ENCODE measurements at regions not wholly inside any gene's neighbourhood (a gene's known extent, or its start where the extent isn't known, plus 50 kb on each side); places are given as distances from the start of the nearest gene placed in this dataset.
"Not testable (repeated sequence)": the region's sequence is repeated elsewhere in the genome, so short reads cannot be mapped to it uniquely, and the experiment has no call there.

- no peak for DNase-seq
These were observed 139.3 kb upstream of the ALDH1B1 start for GRCh38 chr9:38253200-38253599.

GRCh38 chr9:38251036-38251860 lies 141.3 kb upstream of the ALDH1B1 start:
- DNase-seq = no peak

DNA sequence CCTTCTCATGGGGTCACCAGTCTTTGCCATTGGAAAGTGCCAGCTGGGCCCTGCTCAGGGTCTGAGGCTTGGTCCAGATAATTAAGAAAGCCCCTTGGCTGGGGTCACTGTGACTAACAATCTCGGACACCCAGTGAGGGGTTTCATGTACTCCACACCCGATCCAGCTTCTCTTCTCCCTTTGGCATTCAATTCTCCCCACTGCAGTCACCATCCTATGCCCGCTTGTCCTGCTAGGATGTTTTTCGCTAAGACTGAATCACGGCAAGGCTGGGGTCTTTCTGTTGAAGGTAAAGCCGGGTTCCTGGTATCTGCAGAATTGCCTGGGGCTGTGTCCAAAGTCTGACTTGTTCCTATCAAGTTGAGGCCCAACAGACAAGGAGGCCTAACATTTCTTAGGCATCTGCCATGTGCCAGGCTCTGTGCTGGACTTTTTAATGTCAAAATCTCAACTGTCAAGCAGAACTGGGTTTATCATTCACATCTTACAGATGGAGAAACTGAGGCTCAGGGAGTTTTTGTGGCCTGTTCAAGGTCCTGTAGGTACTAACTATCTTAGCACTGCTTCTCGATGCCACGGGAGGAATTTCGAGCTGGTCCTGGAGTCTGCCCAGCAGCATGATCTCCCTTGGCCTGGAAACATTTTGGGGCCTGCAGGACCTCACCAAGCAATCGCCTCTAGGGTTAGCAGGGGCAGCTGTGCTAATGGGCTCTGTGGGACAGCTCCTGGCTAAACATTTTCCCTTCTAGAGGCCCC lies 142.0 kb upstream of the ALDH1B1 start:
- no peak for DNase-seq

DNA sequence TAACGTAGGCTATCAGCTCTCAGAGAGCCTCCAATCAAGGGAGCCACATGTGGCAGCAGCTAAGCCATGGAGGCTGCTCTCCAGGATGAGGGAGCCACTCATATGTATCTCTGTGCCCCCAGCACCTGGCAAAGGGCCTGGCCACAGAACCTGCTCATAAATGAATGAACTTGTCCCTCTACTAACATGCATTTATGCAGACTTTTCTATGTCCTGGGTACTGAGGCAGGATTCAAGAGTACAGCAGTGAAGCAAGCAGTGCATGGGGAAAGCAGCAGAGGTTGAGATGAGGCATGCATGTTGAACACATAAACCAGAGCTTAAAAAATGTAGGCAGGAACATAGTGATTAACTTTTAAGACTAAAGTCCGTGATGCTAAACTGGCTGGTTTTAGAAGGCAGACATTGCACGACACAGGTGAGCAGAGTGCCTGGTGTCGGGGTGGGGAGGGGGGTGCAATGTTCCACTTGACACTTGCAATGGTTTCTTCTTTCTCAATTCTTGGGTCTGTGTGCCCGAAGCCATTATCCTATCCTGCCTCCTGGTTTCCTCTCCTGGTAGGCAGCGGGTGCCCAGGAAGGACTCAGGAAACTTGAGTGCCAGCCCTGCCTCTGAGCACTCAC lies 142.8 kb upstream of the ALDH1B1 start:
- no peak for DNase-seq

DNA sequence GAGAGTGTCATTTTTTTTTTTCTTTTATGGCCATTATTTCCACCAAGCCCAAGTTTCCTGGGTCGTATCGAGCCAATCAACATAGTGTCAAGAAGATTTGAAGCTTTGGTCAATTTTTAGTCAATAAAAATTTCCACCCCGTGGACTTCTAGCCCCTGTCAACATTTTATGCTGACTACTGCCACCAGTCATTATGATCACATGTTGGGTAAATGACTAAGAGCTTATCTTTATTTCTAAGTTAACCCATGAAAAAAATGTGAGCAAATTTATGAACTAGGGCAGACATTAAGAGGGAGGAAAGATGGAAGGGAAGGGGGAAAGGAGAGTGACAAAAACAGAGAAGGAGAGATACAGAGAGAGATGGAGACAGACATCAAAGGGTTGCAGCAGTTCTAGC lies 143.5 kb upstream of the ALDH1B1 start:
- no peak for DNase-seq

- DNase-seq = no peak
These were observed 145.7 kb upstream of the ALDH1B1 start for GRCh38 chr9:38246833-38247232.

- no peak for DNase-seq
These were observed 147.5 kb upstream of the ALDH1B1 start for GRCh38 chr9:38244971-38245370.

DNA sequence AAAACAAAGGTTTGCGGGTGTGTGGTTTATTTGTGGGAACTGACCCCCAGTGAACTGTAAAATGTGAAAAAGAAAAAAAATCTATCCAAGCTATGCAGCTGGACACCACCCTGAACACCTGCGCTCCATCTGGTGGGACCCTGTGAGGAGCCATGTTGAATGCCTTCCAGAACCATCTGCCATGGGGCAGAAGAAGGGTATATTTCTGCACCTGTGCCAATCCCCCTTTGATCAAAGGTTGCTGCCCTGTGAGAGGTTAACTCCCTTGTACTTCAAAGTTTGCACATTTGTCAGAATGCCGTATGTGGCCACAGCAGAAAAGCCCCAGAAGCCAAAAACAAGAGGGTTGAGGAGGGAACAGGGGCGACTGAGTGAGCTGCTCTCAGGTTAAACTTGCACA lies 148.5 kb upstream of the ALDH1B1 start:
- DNase-seq = no peak

DNA sequence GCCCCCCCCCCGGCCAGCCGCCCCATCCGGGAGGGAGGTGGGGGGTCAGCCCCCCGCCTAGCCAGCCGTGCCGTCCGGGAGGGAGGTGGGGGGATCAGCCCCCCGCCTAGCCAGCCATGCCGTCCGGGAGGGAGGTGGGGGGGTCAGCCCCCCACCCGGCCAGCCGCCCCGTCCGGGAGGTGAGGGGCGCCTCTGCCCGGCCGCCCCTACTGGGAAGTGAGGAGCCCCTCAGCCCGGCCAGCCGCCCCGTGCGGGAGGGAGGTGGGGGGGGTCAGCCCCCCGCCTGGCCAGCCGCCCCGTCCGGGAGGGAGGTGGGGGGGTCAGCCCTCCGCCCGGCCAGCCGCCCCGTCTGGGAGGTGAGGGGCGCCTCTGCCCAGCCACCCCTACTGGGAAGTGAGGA lies 150.4 kb upstream of the ALDH1B1 start:
- DNase-seq = not testable (repeated sequence)

GRCh38 chr9:38240051-38240450 lies 152.5 kb upstream of the ALDH1B1 start:
- DNase-seq = no peak

DNA sequence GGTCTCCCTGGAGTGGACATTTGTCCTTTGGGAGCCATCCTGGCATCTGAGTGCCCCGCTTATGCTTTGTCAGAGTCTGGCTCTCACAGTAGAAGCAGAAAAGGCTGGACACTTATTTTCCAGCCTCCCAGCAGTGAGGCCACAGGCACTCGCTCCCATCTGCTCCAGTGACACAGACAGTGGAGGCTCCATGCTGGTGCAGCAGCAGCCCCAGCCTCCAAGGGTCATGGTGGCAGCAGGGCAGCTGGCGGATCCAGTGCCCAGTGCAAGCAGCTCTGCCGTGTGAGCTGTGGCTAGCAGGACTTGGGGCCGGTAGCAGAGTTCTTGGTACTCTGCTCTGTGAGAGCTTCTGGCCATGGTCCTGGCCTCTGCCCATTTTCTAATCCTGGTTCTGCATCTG lies 157.3 kb upstream of the ALDH1B1 start:
- DNase-seq = no peak

DNA sequence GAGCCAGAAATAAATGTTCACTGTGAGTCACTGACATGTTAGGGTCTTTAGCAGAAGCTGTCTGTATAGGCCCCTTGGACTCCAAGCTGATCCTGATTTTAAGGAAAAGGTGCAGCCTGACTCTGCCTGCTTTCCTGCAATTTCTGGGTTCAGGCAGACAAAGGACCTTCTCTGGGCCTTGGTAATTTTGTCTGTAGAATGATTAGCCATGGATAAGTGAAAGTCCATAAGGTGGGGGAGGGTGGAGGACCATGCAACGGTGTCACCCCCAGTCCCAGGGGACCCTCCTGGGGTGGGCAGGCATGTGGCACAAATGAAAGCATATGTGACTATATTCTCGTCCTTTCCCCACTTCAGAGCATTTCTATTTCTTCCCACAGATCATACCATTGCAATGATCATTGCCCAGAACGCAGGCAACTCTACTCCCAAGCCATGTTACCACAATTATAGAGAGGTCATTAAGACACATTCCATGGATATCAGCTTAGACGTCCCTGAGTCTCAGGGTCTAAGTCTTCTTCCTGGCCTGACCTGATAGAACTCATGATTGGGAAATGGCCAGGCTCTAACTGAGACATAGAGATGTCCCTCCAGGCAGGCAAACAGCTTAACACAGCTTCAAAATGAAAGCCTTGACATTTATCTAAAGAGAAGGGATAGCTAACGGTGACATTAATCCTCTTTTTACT lies 157.9 kb upstream of the ALDH1B1 start:
- no peak for DNase-seq

- DNase-seq = no peak
These were observed 158.6 kb upstream of the ALDH1B1 start for GRCh38 chr9:38233796-38234355.

DNA sequence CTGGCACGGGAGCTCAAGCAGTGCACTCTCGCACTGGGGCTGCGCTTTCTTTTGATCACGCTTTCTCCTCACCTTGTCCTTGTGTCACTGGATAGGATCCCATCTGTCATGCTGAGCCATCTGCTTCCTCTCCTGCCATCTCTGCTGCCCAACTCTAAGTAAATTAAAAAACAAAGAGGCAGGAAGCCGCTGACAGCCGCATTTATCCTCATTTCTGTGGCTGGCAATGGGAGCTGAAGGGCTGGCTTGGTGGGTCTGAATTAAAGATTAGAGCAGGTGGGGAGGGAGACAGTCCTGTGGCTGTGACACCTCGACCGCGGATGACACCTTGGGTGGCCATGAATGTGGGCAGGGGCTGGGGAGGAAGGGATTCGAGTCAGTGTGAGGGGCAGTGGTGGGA lies 159.2 kb upstream of the ALDH1B1 start:
- no peak for DNase-seq

- DNase-seq = no peak
These were observed 159.6 kb upstream of the ALDH1B1 start for GRCh38 chr9:38232895-38233294.

GRCh38 chr9:38229504-38230155 lies 160.6 kb upstream of the SHB start:
- no peak for DNase-seq

GRCh38 chr9:38229104-38229500 lies 160.1 kb upstream of the SHB start:
- DNase-seq = no peak

GRCh38 chr9:38228331-38229103 lies 159.5 kb upstream of the SHB start:
- no peak for DNase-seq

GRCh38 chr9:38227656-38228055 lies 158.6 kb upstream of the SHB start:
- DNase-seq = no peak

DNA sequence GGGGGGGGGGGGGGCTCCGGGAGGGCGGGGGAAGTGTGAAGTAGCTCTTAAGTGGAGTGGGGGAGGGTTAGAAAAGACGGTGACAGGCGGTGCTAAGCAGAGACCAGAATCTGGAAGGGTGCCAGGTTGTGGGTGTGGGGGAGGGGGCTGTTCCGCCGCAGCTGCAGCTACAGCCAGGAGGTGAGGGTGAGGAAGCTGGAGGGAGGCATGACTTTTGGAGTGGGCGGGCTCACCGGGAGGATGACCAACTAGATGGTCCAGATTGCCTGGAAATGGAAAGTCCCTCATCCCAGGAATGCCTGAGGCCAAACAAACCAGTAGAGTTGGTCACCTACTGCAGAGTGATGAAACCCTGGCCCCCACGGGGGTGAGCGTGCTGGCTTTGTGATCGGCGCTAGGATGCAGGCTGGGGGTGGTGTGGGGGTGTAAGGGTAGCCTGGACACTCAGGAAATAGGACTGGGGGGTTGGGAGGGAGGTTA lies 158.1 kb upstream of the SHB start:
- peak; percentile 71 for DNase-seq

GRCh38 chr9:38226491-38226951 lies 157.5 kb upstream of the SHB start:
- DNase-seq = peak; percentile 72
